PFSK-1 (cell line): ENCODE measurements at regions not wholly inside any gene's neighbourhood (a gene's known extent, or its start where the extent isn't known, plus 50 kb on each side); places are given as distances from the start of the nearest gene placed in this dataset.

Source experiments
- FOXP2 ChIP-seq: optimal IDR thresholded peaks from 2 replicates; pipeline ENCODE3; 2011; ENCODE audit warnings: borderline replicate concordance, control low read depth, inconsistent platforms; ENCODE audit not compliant: insufficient read depth; ENCODE audit errors: extremely low read length, extremely low read depth
- POLR2AphosphoS5 ChIP-seq: IDR thresholded peaks from 2 replicates; pipeline ENCODE4 v1.6.1; 2012; ENCODE audit warnings: low read depth, mild to moderate bottlenecking, control low read depth, low read length, moderate library complexity
- SIN3A ChIP-seq: IDR thresholded peaks from 2 replicates; pipeline ENCODE4 v1.6.1; 2012; ENCODE audit warnings: mild to moderate bottlenecking, low read length, moderate library complexity, borderline replicate concordance; ENCODE audit not compliant: insufficient read depth
- TAF1 ChIP-seq: IDR thresholded peaks from 2 replicates; pipeline ENCODE4 v1.6.1; 2012; ENCODE audit warnings: low read length, control low read depth, borderline replicate concordance; ENCODE audit not compliant: insufficient read depth
- TF ChIP-seq, protein P1 (sequence below), 2 experiments: IDR thresholded peaks; 2 replicates each; pipeline versions ENCODE4 v1.6.1 to v1.8.0; 2011 to 2012; ENCODE audit warnings: low read depth in 2 of 2, low read length in 2 of 2, control low read depth in 1 of 2, inconsistent platforms in 1 of 2, mild to moderate bottlenecking in 1 of 2, moderate library complexity in 1 of 2; ENCODE audit not compliant: insufficient read depth in 1 of 2

DNA sequence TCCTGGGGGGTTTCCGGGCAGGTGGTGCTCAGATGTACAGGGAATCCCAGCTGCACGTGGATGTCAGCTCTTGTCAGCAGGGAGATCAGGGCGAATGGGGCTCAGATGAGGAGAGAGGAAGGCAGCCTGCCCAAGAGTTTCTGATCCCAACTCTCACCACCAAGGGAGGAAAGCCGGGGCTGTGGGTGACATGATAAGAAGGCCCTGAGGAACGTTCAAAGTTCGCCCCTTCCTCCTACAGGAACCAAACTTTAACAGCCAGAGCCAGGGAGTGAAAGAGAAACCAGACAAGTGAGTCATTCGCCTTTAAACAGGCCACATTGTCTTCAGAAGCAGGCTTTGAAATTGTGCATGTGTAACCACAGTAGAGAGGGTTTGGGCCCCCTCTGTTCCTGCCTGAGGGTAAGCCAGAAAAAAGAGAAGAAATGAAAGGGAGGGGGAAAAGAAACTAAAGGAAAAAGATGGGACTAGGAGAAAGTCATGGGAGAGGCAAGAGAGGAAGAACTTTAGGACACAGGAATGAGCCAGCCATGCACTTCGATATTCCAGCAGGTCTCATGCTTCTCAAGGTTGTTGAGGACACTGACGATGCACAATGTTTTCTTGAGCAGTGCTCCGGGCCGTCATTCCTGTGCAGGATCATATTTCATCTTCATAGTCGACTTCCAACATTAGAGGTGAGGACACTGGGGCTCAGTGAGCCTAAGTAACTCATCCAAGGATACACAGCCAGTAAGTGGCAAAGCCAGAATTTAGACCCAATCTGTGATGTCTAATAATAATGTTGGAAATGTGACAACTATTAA is 691.4 kb upstream of the TBX3 start:
- TF ChIP-seq, protein P1, sequence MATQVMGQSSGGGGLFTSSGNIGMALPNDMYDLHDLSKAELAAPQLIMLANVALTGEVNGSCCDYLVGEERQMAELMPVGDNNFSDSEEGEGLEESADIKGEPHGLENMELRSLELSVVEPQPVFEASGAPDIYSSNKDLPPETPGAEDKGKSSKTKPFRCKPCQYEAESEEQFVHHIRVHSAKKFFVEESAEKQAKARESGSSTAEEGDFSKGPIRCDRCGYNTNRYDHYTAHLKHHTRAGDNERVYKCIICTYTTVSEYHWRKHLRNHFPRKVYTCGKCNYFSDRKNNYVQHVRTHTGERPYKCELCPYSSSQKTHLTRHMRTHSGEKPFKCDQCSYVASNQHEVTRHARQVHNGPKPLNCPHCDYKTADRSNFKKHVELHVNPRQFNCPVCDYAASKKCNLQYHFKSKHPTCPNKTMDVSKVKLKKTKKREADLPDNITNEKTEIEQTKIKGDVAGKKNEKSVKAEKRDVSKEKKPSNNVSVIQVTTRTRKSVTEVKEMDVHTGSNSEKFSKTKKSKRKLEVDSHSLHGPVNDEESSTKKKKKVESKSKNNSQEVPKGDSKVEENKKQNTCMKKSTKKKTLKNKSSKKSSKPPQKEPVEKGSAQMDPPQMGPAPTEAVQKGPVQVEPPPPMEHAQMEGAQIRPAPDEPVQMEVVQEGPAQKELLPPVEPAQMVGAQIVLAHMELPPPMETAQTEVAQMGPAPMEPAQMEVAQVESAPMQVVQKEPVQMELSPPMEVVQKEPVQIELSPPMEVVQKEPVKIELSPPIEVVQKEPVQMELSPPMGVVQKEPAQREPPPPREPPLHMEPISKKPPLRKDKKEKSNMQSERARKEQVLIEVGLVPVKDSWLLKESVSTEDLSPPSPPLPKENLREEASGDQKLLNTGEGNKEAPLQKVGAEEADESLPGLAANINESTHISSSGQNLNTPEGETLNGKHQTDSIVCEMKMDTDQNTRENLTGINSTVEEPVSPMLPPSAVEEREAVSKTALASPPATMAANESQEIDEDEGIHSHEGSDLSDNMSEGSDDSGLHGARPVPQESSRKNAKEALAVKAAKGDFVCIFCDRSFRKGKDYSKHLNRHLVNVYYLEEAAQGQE (IDR thresholded peaks at IDR 0.05; ENCODE audit: insufficient read depth in 1 of 2, low read depth in 2 of 2, low read length in 2 of 2) = no peak
- no peak for TF ChIP-seq FOXP2
- no peak for TF ChIP-seq SIN3A
- no peak for TF ChIP-seq TAF1
- TF ChIP-seq POLR2AphosphoS5 = no peak

DNA sequence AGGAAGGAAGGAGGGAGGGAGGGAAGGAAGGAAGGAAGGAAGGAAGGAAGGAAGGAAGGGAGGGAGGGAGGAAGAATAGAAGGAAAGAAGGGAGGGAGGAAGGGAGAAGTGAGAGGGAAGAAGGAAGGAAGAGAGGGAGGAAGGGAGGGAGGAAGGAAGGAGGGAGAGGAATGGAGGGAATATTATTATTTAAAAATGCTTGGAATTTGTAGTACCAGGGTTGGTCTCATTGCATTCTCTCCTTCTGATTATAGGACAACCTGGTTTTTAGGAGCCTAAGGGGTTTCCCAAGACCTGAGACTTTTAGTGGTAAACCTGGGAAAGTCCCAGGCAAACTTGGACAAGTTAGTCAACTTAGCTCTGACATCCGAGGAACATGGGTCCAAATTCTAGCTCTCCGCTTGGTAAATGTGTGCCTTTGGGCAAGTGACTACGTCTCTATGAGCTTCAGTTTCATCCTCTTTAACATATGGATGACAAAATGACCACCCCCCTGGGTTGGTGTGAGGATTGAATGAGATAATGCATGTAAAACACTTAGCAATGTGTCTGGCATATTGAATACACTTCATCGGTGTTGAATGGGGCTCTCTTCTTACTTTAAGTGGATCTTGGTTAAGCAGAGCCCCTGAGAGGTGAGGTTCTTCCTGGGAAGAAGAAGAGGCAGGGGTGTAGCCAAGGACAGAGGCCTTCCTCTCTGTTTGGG is 690.7 kb upstream of the TBX3 start:
- TF ChIP-seq, protein P1 (IDR thresholded peaks at IDR 0.05; ENCODE audit: insufficient read depth in 1 of 2, low read depth in 2 of 2, low read length in 2 of 2) = no peak
- no peak for TF ChIP-seq FOXP2
- no peak for TF ChIP-seq SIN3A
- no peak for TF ChIP-seq POLR2AphosphoS5
- TF ChIP-seq TAF1 = no peak

DNA sequence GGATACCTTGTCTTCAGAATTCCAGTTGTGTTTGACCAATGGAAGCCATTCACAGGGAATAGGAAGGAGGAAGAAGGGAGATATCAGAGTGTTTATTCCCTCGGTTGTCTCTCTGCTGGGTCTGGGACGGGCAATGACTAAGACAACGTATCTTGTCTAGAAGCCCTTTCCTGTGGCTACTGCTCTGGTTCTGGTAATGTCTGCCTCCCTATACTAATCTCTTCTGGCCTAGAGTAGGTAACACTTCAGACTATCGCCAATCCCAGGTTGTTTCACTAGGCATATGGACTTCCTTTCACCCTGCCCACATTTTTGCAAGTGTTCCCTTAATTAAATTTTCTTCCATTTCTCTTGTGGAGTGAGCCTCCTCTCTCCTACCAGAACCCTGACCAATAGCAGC is 687.7 kb upstream of the TBX3 start:
- TF ChIP-seq FOXP2 (no peak), SIN3A (no peak), TAF1 (no peak), POLR2AphosphoS5 (no peak)
- TF ChIP-seq, protein P1 (IDR thresholded peaks at IDR 0.05; ENCODE audit: insufficient read depth in 1 of 2, low read depth in 2 of 2, low read length in 2 of 2) = no peak

DNA sequence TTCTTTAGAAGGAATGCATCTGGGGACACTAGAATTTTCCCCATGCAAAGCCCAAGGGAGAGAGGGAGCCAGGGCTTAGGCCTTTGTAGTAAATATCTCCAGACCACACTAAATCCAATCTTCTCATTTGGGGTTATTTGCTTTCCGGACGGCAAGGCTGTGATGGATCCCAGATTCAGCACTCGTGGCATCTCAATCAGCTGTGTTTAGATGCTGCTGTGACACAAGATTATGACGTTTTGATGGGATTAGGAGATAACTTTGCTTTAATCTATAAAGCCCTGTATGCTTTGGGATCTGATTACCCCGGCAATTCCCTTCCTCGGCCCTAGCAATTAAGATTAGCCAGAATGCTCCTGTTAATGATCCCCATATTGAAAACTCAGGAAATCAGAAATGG is 686.7 kb upstream of the TBX3 start:
- TF ChIP-seq, protein P1 (IDR thresholded peaks at IDR 0.05; ENCODE audit: insufficient read depth in 1 of 2, low read depth in 2 of 2, low read length in 2 of 2) = no peak
- TF ChIP-seq FOXP2 (no peak), POLR2AphosphoS5 (no peak), TAF1 (no peak), SIN3A (no peak)

DNA sequence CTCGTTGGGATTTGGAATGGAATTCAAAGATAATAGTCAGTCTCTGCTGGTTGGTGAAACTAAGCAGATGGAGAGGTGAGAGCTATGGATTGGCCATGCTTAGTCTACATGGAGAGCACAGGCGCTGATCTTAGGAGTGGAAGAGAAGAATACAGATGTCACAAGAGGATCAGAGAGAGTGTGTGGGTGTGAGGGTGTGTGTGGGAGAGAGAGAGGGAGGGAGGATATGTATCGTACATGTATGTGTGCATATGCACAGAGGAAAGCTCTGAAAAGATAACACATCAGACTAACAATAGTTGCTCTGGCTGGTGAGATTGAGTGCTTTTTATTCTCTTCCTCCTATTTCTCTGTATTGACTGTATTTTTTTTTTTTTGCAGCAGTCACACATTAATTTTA is 686.2 kb upstream of the TBX3 start:
- TF ChIP-seq FOXP2 (no peak), TAF1 (no peak), POLR2AphosphoS5 (no peak), SIN3A (no peak)
- TF ChIP-seq, protein P1 (IDR thresholded peaks at IDR 0.05; ENCODE audit: insufficient read depth in 1 of 2, low read depth in 2 of 2, low read length in 2 of 2) = no peak
